Omental fat pad (tissue), 3 donors: ENCODE measurements at regions not wholly inside any gene's neighbourhood (a gene's known extent, or its start where the extent isn't known, plus 50 kb on each side); places are given as distances from the start of the nearest gene placed in this dataset.

Experiments used
- ATAC-seq: fragments of 150-250 bp; one replicate; pipeline ENCODE4 v1.9.1; 2016; ENCODE audit warnings: mild to moderate bottlenecking, moderate library complexity; ENCODE audit not compliant: low FRiP score
- DNase-seq: peaks from one replicate; pipeline ENCODE4 v3.0.0-alpha.2; 2019; ENCODE audit warnings: low spot score
- TF ChIP-seq, protein P1 (sequence below), 3 donors: fragments of 450-650 bp; IDR thresholded peaks; one replicate each; pipeline ENCODE4 v1.5.1; 2016 to 2017; ENCODE audit warnings: antibody characterized with exemption in 3 of 3, mild to moderate bottlenecking in 3 of 3, moderate library complexity in 2 of 3

DNA sequence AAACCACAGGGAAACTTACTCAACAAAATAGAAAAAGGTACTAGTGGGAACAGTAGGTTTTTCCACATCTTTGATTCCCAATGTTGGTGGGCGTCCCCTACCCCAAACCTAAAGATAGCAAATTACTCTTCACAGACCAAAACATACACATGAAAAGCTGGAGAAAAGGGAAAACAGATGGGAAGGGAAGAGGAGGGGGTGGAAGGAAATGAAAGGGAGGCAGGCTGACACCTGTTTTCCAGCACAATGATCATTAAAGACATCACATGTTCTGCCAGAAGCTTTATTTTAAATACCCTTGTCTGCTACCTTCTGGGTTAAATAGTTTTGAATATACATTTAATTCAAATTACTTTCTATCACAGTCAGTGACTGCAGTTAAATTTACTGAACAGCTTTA, 1617.9 kb upstream of the SEL1L start:
- TF ChIP-seq, protein P1, sequence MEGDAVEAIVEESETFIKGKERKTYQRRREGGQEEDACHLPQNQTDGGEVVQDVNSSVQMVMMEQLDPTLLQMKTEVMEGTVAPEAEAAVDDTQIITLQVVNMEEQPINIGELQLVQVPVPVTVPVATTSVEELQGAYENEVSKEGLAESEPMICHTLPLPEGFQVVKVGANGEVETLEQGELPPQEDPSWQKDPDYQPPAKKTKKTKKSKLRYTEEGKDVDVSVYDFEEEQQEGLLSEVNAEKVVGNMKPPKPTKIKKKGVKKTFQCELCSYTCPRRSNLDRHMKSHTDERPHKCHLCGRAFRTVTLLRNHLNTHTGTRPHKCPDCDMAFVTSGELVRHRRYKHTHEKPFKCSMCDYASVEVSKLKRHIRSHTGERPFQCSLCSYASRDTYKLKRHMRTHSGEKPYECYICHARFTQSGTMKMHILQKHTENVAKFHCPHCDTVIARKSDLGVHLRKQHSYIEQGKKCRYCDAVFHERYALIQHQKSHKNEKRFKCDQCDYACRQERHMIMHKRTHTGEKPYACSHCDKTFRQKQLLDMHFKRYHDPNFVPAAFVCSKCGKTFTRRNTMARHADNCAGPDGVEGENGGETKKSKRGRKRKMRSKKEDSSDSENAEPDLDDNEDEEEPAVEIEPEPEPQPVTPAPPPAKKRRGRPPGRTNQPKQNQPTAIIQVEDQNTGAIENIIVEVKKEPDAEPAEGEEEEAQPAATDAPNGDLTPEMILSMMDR (IDR thresholded peaks at IDR 0.05): no peak
- no peak for ATAC-seq
- no peak for DNase-seq

- TF ChIP-seq, protein P1 (IDR thresholded peaks at IDR 0.05): no peak
- DNase-seq (no peak), ATAC-seq (no peak)
Measured at GRCh38 chr14:83153081-83153480, 1619.4 kb upstream of the SEL1L start.

DNA sequence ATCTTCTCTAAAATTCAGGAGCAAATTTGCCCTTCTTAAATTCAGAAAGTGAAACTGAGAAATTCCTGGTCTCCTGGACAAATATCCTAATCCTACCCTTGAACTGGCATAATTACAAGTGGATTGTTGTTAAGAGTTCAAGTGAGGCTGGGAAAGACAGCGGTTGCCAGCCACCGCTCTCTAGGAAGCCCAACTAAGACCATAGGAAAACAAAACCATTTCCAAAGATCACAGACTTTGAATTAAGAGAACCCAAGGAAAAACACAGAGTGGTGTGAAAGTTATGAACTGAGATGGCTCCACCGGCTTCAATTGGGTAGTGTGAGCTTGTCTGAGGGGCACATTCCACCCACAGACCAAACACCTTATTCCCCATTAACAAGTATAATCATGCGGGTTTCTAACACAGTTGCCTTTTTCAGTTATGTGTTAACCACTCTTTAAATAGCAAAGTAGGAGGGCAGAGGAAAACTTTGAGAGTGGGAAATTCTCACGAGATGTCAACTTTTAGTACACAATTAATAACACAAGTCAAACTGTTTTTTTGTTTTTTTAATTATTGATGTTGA, 1628.8 kb upstream of the SEL1L start:
- TF ChIP-seq, protein P1 (IDR thresholded peaks at IDR 0.05): no peak
- DNase-seq: no peak
- no peak for ATAC-seq

GRCh38 chr14:83163016-83163415, 1629.4 kb upstream of the SEL1L start:
- DNase-seq (no peak), ATAC-seq (no peak)
- TF ChIP-seq, protein P1 (IDR thresholded peaks at IDR 0.05): no peak

DNA sequence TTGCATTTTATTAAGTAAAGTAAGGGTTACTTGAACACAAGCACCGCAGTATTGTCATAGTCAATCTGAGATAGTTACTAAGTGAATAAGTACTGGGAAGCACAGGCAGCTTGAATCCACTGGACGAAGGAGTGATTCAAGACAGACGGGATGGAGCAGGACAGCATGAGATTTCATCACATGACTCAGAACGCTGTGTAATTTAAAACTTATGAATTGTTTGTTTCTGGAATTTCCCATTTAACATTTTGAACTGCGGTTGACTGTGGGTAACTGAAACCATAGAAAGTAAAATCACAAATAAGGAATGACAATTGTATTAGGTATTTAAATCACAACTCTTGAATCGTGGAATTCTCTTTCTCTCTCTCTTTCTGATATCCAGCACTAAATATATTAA, 1630.4 kb upstream of the SEL1L start:
- ATAC-seq (no peak), DNase-seq (no peak)
- TF ChIP-seq, protein P1 (IDR thresholded peaks at IDR 0.05): no peak

DNA sequence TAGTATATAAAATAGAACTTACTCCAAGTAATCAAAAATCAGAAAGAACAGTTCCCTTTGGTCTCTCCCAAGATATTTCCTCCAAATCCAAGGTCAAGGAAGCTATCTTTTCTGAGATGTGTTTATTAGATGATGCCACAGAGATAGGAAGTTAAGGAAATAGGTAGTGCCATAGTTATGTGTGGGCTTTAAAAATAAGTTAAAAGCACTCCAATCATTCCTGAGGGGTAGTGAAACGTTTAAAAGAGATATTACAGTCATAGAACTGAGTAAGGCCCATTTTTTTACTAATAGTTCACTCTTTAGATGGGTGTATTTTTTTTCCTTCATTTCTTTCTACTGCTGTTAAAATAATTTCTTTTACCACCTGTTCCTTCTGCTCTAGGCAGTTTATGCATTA, 1630.9 kb upstream of the SEL1L start:
- TF ChIP-seq, protein P1 (IDR thresholded peaks at IDR 0.05): no peak
- DNase-seq (no peak), ATAC-seq (no peak)

DNA sequence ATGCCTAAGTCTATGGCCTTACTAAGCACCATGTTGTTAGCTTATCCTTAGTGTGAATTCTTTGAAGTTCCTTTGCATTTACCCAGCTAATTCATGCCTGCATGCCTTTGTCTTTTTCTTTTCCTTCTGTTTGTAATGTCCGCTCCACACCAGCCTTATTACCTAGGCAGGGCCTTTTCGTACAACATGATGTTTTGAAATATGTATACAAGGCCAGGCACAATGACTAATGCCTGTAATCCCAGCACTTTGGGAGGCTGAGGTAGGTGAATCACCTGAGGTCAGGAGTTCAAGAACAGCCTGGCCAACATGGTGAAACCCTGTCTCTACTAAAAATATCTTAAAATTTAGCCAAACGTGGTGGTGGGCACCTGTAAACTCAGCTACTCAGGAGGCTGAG, 1636.5 kb upstream of the SEL1L start:
- no peak for DNase-seq

More for the DNA sequence above, 1636.5 kb upstream of the SEL1L start:
- no peak for ATAC-seq
- TF ChIP-seq, protein P1 (IDR thresholded peaks at IDR 0.05): no peak
